ENCODE measurements at regions not wholly inside any gene's neighbourhood (a gene's known extent, or its start where the extent isn't known, plus 50 kb on each side); places are given as distances from the start of the nearest gene placed in this dataset.

DNA sequence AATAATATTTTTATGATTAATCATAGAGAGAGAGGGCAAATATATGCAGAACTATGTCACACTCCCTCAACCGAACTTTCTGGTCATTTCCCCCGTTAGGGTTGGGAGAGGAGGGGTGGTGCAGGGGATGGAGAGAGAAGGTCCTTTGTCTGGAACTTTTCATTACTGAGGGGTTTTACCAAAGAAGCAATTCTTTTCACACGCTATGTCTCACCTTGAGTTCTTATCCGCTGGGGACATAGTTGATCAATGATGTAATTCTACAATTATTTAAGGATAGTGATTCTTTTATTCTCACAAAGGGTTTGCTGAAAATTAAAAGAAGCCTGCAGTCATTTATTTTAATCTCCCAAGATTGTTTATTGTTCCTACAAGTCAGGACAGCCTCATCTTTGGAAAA, 98.3 kb upstream of the RUNX1 start:
- H3K27ac Mint-ChIP-seq = no peak overlapping the region
- H3T11ph ChIP-seq (ENCODE audit: low read length) = no peak overlapping the region

More for the DNA sequence above, 98.3 kb upstream of the RUNX1 start:
- no peak overlapping the region for H3K23ac ChIP-seq (ENCODE audit: insufficient read length, low read depth, low read length)
- H4K20me1 ChIP-seq (ENCODE audit: control insufficient read depth, insufficient read depth, insufficient read length) = no peaks in the 10 kb centered on the region
- no peak overlapping the region for H4K5ac ChIP-seq (ENCODE audit: insufficient read length, low read depth, low read length)
- H4K8ac ChIP-seq (replicated peaks; ENCODE audit: insufficient read length, low read depth, low read length) = no peak overlapping the region
- H3K56ac ChIP-seq (ENCODE audit: insufficient read length, low read depth, low read length) = no peak overlapping the region
- H3K36me3 Mint-ChIP-seq (ENCODE audit: insufficient read depth in 1 of 3, low read depth in 3 of 3) = peaks cover 0 to 7% (median 0%) of the 10 kb centered on the region in 3 experiments; a peak in 1 of 7 replicates
- no peak overlapping the region for H3K4ac ChIP-seq (ENCODE audit: low read depth, low read length)
- H3K27ac ChIP-seq (ENCODE audit: insufficient read length, low read depth, low read length) = no peak overlapping the region
- no peak overlapping the region for H3K4me2 ChIP-seq (ENCODE audit: insufficient read depth, insufficient read length, low read length)
- no peak overlapping the region for H3K14ac ChIP-seq (ENCODE audit: insufficient read depth, low read length)
- H3K9me3 ChIP-seq (ENCODE audit: control insufficient read depth, low read depth, low read length) = no peaks in the 10 kb centered on the region
- peaks cover 0 to 4% of the 10 kb centered on the region in 2 experiments; a peak in 1 of 5 replicates for H3K9me3 Mint-ChIP-seq
- no peak overlapping the region for H2BK12ac ChIP-seq (ENCODE audit: insufficient read length, low read depth, low read length)
- H2AFZ ChIP-seq (ENCODE audit: low read length) = no peak overlapping the region
- no peaks in the 10 kb centered on the region for H3K27me3 ChIP-seq (ENCODE audit: insufficient read depth, low read length)
- no peak overlapping the region for H3K18ac ChIP-seq (ENCODE audit: insufficient read length, low read depth, low read length)
- H3K4me1 ChIP-seq (ENCODE audit: insufficient read depth, low read length) = no peaks in the 10 kb centered on the region
- DNase-seq = no peak
- H3K4me3 Mint-ChIP-seq = no peak overlapping the region
- no peak overlapping the region for H2AK5ac ChIP-seq (ENCODE audit: insufficient read length, low read length)
- H3K79me1 ChIP-seq (ENCODE audit: insufficient read depth, low read depth, low read length, poor library complexity, severe bottlenecking) = no peaks in the 10 kb centered on the region
- H3K27me3 Mint-ChIP-seq (ENCODE audit: low read depth) = no peaks in the 10 kb centered on the region; the same call in 1 of the 2 replicates
- no peak overlapping the region for H2BK5ac ChIP-seq (ENCODE audit: insufficient read length, low read length)
- H3K9ac ChIP-seq (ENCODE audit: extremely low read depth, insufficient read length, low read length) = no peak overlapping the region
- H2BK15ac ChIP-seq (ENCODE audit: low read depth, low read length) = no peak overlapping the region
- no CpG with 5 or more reads among the region's 4 CpGs for WGBS (ENCODE audit: extremely low coverage, insufficient read length, low lambda C conversion rate)
- no peaks in the 10 kb centered on the region for H3K23me2 ChIP-seq (ENCODE audit: insufficient read length, low read depth, low read length, poor library complexity, severe bottlenecking)
- no peak overlapping the region for H2BK20ac ChIP-seq (ENCODE audit: low read depth, low read length, poor library complexity, severe bottlenecking)
- TF ChIP-seq, protein P1, sequence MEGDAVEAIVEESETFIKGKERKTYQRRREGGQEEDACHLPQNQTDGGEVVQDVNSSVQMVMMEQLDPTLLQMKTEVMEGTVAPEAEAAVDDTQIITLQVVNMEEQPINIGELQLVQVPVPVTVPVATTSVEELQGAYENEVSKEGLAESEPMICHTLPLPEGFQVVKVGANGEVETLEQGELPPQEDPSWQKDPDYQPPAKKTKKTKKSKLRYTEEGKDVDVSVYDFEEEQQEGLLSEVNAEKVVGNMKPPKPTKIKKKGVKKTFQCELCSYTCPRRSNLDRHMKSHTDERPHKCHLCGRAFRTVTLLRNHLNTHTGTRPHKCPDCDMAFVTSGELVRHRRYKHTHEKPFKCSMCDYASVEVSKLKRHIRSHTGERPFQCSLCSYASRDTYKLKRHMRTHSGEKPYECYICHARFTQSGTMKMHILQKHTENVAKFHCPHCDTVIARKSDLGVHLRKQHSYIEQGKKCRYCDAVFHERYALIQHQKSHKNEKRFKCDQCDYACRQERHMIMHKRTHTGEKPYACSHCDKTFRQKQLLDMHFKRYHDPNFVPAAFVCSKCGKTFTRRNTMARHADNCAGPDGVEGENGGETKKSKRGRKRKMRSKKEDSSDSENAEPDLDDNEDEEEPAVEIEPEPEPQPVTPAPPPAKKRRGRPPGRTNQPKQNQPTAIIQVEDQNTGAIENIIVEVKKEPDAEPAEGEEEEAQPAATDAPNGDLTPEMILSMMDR (conservative IDR thresholded peaks at IDR 0.05) = no peak
- H2BK120ac ChIP-seq (ENCODE audit: low read depth, low read length, poor library complexity, severe bottlenecking) = no peak overlapping the region
- no peak overlapping the region for H4K91ac ChIP-seq (ENCODE audit: insufficient read length, low read depth, low read length)
- H3K79me2 ChIP-seq (ENCODE audit: insufficient read depth, low read length) = no peaks in the 10 kb centered on the region
- no peaks in the 10 kb centered on the region for H3K4me1 Mint-ChIP-seq

All from H9 (cell line).